MM.1S (cell line): ENCODE measurements at regions not wholly inside any gene's neighbourhood (a gene's known extent, or its start where the extent isn't known, plus 50 kb on each side); places are given as distances from the start of the nearest gene placed in this dataset.

ENCODE experiments used
- EZH2 ChIP-seq: fragments of 300-600 bp; sonication (generic); optimal IDR thresholded peaks from 2 replicates; pipeline ENCODE3; 2017; ENCODE audit warnings: low read depth, mild to moderate bottlenecking, antibody characterized with exemption, low read length, mixed read lengths
- TF ChIP-seq, protein P1 (sequence below): fragments of 300-600 bp; sonication (generic); IDR thresholded peaks from 2 replicates; pipeline ENCODE4 v1.5.1; 2016; ENCODE audit warnings: antibody characterized with exemption, low read length, mixed read lengths

- TF ChIP-seq, protein P1, sequence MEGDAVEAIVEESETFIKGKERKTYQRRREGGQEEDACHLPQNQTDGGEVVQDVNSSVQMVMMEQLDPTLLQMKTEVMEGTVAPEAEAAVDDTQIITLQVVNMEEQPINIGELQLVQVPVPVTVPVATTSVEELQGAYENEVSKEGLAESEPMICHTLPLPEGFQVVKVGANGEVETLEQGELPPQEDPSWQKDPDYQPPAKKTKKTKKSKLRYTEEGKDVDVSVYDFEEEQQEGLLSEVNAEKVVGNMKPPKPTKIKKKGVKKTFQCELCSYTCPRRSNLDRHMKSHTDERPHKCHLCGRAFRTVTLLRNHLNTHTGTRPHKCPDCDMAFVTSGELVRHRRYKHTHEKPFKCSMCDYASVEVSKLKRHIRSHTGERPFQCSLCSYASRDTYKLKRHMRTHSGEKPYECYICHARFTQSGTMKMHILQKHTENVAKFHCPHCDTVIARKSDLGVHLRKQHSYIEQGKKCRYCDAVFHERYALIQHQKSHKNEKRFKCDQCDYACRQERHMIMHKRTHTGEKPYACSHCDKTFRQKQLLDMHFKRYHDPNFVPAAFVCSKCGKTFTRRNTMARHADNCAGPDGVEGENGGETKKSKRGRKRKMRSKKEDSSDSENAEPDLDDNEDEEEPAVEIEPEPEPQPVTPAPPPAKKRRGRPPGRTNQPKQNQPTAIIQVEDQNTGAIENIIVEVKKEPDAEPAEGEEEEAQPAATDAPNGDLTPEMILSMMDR = no peak
- TF ChIP-seq EZH2 = no peak
Observed at GRCh38 chr3:17964108-17964507, 221.7 kb upstream of the TBC1D5 start.
